ENCODE measurements at regions not wholly inside any gene's neighbourhood (a gene's known extent, or its start where the extent isn't known, plus 50 kb on each side); places are given as distances from the start of the nearest gene placed in this dataset.

GRCh38 chr12:60684988-60685655, 1089.3 kb downstream of the SLC16A7 start:
- DNase-seq (ENCODE audit: low spot score): no peak
- TF ChIP-seq CTCF (IDR thresholded peaks at IDR 0.05): no peak
- Histone ChIP-seq H3K27ac (no peak overlapping the region), H3K4me3 (no peak overlapping the region), H3K4me1 (ENCODE audit: control insufficient read depth in 1 of 2, low read depth in 2 of 2) (no peaks in the 10 kb centered on the region), H3K27me3 (replicated peaks; ENCODE audit: insufficient read depth) (no peaks in the 10 kb centered on the region), H3K36me3 (no peaks in the 10 kb centered on the region), H3K9me3 (no peaks in the 10 kb centered on the region)
- no peak for ATAC-seq (ENCODE audit: insufficient number of reproducible peaks, low FRiP score, low read depth)

- Histone ChIP-seq H3K4me3 (no peak overlapping the region), H3K27ac (no peak overlapping the region), H3K36me3 (no peaks in the 10 kb centered on the region), H3K9me3 (no peaks in the 10 kb centered on the region), H3K27me3 (replicated peaks; ENCODE audit: insufficient read depth) (no peaks in the 10 kb centered on the region), H3K4me1 (ENCODE audit: control insufficient read depth in 1 of 2, low read depth in 2 of 2) (no peaks in the 10 kb centered on the region)
- ATAC-seq (ENCODE audit: insufficient number of reproducible peaks, low FRiP score, low read depth) (no peak), DNase-seq (ENCODE audit: low spot score) (no peak)
- TF ChIP-seq CTCF (IDR thresholded peaks at IDR 0.05): no peak
Measured at GRCh38 chr12:60689137-60689536, 1093.3 kb downstream of the SLC16A7 start.

- Histone ChIP-seq H3K27me3 (replicated peaks; ENCODE audit: insufficient read depth) (no peaks in the 10 kb centered on the region), H3K36me3 (no peaks in the 10 kb centered on the region), H3K4me1 (ENCODE audit: control insufficient read depth in 1 of 2, low read depth in 2 of 2) (no peaks in the 10 kb centered on the region), H3K9me3 (no peaks in the 10 kb centered on the region), H3K27ac (no peak overlapping the region), H3K4me3 (no peak overlapping the region)
- no peak for ATAC-seq (ENCODE audit: insufficient number of reproducible peaks, low FRiP score, low read depth)
- DNase-seq (ENCODE audit: low spot score): no peak
- TF ChIP-seq CTCF (IDR thresholded peaks at IDR 0.05): no peak
Measured at GRCh38 chr12:60693019-60693626, 1097.3 kb downstream of the SLC16A7 start.

- Histone ChIP-seq H3K27me3 (replicated peaks; ENCODE audit: insufficient read depth) (no peaks in the 10 kb centered on the region), H3K9me3 (no peaks in the 10 kb centered on the region), H3K36me3 (no peaks in the 10 kb centered on the region), H3K4me3 (no peak overlapping the region), H3K27ac (no peak overlapping the region), H3K4me1 (ENCODE audit: control insufficient read depth in 1 of 2, low read depth in 2 of 2) (no peaks in the 10 kb centered on the region)
- no peak for TF ChIP-seq CTCF (IDR thresholded peaks at IDR 0.05)
- DNase-seq (ENCODE audit: low spot score) (no peak), ATAC-seq (ENCODE audit: insufficient number of reproducible peaks, low FRiP score, low read depth) (no peak)
Measured at GRCh38 chr12:60704171-60704914, 1108.5 kb downstream of the SLC16A7 start.

- TF ChIP-seq CTCF (IDR thresholded peaks at IDR 0.05): no peak
- Histone ChIP-seq H3K4me1 (ENCODE audit: control insufficient read depth in 1 of 2, low read depth in 2 of 2) (no peaks in the 10 kb centered on the region), H3K4me3 (no peak overlapping the region), H3K9me3 (no peaks in the 10 kb centered on the region), H3K36me3 (no peaks in the 10 kb centered on the region), H3K27ac (no peak overlapping the region), H3K27me3 (replicated peaks; ENCODE audit: insufficient read depth) (no peaks in the 10 kb centered on the region)
- ATAC-seq (ENCODE audit: insufficient number of reproducible peaks, low FRiP score, low read depth) (no peak), DNase-seq (ENCODE audit: low spot score) (no peak)
Measured at GRCh38 chr12:60710246-60710645, 1114.4 kb downstream of the SLC16A7 start.

All from thoracic aorta (tissue), 2 donors.